HG02642 (cell line): ENCODE measurements at regions not wholly inside any gene's neighbourhood (a gene's known extent, or its start where the extent isn't known, plus 50 kb on each side); places are given as distances from the start of the nearest gene placed in this dataset.
"Not testable (repeated sequence)": the region's sequence is repeated elsewhere in the genome, so short reads cannot be mapped to it uniquely, and the experiment has no call there.

Source experiments
- ATAC-seq: cut with Tn5 transposase; IDR thresholded peaks from one replicate; pipeline ENCODE4 v1.9.1; 2021; ENCODE audit warnings: mild to moderate bottlenecking; ENCODE audit not compliant: unreplicated experiment, poor library complexity

DNA sequence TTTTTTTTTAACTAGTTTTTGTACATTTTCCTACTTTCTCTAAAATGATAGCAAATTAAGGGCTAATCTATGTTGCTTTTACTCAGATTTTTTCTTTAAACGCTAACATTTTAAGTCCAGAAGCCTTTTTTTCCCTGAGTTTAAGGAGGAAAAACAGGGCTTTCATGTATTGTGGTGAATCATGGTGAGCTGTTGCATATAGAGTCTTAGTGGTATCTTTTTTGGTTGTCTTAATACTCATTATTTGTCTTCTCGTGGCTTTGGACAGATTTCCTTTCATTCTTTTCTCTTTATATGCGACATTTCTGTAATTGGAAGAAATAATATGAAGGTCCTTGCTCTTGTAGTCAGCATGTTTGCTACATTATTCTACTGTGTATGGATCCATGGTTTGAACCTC lies 1015.6 kb downstream of the PLA2G4A start:
- ATAC-seq, result no peak

DNA sequence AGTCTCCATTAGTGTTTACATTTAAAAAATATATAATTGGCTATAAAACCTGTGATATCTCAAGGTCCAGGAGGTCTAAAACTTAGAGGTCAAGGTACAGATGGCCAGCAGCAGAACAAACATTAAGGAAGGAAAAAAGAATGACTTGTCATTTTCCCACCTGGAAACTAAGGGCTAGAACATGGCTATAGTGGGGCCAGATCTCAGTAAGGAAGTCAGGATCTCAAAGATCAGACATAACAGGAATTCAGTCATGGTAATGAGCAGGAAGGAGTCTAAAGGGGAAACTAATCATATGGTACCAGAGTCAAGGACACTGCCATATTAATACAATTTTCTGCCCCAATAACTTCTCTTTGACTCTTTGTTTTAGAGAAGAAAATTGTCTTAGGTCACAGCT lies 1018.8 kb downstream of the PLA2G4A start:
- no peak for ATAC-seq

DNA sequence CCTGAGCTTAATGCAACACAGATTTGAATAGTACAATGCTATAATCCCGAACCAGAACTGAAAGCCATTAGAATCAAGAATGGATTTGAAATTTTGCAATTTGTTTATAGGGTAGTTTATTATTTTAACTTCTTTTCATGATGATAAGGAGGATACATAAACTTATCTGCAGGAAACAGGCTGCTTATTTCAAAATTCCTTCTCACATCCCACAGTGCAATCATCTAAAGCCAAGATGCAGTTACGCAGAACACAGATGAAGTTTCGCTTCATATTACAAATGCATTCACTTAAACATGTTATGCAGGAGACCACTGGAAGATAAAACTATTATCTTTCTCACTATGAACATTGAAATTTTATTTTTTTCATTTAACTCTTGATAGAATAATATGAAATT lies 1019.6 kb downstream of the PLA2G4A start:
- no peak for ATAC-seq

DNA sequence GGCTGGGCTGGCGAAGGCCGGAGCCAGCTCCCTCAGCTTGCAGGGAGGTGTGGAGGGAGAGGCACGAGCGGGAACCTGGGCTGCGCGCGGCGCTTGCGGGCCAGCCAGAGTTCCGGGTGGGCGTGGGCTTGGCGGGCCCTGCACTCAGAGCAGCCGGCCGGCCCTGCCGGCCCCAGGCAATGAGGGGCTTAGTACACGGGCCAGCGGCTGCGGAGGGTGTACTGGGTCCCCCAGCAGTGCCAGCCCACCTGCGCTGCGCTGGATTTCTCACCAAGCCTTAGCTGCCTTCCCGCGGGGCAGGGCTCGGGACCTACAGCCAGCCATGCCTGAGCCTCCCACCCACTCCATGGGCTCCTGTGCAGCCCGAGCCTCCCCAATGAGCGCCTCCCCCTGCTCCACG lies 1021.4 kb downstream of the PLA2G4A start:
- not testable (repeated sequence) for ATAC-seq

DNA sequence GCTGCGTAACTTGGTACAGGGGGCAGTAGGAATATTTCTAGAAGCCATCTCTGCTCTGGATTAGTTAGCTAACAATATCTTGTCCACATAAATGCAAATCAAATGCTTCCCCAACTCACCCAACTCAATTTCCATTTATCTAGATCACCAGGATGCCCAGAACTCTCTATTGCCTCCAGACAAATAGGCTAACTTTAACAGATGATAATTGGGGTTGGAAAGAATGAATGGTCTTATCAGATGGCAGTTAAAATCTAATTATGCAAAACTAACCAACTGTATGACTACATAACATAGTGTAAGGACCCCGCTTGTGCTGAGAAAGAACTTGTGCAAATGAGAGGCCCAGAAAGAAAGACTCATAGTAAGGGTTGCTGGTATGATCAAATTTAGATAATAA lies 1024.8 kb downstream of the PLA2G4A start:
- no peak for ATAC-seq

DNA sequence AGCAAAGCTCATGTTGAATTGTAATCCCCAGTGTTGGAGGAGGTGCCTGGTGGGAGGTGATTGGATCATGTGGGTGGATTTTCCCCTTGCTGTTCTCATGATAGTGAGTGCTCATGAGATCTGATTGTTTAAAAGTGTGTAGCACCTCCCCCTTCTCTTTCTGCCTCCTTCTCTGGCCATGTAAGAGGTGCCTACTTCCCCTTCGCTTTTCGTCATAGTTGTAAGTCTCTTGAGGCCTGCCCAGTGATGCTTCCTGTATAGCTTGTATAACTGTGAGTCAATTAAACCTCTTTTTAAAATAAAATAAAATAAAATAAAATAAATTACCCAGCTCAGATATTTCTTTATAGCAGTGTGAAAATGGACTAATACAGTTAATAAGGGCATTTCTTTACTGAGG lies 1025.7 kb downstream of the PLA2G4A start:
- ATAC-seq, result no peak

DNA sequence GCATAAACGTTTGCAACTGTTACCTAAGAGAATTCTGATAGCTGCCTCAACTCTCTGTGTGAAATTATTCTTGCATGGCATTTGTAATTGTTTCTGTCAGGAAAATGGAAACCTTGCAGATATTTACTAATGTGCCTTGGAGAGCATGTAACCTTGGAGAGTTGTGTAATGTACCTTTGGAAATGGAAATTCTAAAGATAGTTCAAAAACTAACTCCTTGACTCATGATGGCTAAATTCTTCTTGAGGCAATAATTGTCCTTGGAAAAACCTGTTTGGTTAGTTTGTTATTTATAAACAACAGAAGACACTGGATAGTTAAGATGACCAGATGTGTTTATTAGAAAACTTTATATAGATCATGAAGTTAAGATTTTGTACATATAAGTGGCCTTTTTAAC lies 1033.8 kb downstream of the PLA2G4A start:
- ATAC-seq, result no peak

DNA sequence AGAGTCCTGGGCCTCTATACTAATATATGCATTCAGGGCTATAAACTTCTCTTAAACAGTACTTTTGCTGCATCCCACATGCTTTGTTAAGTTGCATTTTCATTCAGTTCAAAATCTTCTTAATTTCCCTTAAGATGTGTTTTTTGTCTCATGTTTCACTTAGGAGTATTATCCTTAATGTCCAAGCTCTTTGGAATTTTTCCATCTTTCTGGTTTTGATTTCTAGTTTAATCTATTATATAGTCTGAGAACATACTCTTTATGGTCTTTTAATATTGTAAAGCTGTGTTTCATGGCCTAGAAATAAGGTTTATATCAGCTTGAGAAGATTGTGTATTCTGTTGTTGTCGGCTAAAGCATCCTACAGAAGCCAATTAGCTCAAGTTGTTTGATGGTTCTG lies 1041.8 kb downstream of the PLA2G4A start:
- ATAC-seq, result no peak

DNA sequence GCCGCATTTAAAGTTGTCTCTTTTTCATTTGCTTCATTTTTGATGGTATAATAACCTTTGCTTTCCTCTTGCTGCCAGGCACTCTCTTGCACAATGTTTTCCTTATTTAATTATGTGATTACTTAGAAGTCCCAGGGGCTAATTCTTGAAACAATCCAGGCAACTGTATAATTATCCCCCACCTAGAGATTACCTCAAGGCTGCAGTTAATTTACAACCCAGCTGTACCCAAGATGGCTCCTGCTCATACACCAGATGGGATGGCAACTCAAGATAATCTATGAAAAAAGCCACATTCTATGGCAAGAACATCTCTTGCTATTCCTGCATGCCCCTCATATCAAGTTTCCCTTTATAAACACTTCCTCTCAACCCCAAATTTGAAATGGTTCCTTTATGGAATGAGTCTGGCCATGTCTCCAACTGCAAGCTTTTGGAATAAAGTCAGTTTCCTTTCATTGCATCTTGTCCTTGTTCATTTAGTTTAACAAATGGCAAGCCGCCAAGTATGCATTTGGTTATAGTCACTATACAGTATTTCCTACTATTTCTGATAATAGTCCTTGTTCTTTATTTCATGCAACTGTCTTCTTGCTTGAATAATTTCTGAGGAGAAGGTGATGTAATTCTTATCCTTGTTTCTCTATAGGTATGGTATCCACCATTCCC lies 1042.6 kb downstream of the PLA2G4A start:
- ATAC-seq, result no peak

DNA sequence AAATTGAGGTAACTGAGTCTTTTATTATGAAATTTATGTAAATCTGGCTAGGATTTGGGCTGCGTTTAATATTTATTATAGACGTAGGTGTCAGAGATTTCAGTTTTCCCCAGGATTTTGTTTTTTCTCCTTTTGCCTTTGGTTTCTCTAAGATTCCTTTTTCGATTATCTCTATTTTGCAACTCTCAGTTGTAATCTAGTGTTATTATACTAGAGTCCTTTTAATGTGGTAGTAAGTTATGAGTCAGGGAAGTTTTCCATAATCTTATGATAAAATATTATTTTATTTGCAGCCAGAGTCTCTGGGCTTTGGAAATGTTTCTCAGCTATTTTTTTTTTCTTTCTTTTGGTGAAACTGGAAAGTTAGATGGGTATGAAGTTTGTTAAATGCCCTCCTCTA lies 1043.8 kb downstream of the PLA2G4A start:
- ATAC-seq, result no peak

DNA sequence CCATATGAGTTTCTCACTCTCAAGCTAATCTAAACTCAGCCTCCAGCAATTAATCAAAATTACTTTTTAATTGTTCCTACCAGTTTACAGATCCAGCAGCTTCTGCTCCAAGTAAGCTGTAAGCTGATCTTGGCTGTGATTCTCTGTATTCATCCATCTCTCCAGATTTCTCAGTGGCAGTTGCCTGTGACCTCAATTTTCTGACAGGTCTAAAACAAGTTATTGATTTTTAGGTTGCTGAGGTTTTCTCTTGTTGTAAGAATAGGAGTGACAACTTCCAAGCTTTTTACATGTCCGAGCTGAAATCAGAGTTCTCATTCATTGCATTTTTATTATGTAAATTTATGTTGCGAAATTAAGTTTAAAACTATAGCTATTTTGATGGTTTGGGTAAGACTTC lies 1044.4 kb downstream of the PLA2G4A start:
- ATAC-seq, result no peak

DNA sequence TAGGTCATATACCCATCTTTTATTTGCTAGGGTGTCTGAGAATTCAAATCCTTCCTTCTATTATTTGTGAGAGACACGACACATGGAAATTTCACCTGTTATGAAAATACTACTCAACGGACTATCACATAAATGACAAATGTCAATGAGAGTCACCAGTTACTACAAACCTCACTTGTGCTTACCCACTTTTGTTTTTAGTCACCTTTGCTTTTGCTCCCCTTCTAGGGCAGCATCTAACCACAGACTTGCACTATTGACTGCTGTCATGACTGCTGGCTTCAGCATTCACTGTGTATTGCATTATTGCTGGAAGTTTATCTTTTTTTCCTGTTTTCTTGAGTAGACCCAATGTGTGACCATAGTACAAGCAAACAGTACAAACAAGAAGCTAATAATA lies 1048.0 kb downstream of the PLA2G4A start:
- no peak for ATAC-seq

DNA sequence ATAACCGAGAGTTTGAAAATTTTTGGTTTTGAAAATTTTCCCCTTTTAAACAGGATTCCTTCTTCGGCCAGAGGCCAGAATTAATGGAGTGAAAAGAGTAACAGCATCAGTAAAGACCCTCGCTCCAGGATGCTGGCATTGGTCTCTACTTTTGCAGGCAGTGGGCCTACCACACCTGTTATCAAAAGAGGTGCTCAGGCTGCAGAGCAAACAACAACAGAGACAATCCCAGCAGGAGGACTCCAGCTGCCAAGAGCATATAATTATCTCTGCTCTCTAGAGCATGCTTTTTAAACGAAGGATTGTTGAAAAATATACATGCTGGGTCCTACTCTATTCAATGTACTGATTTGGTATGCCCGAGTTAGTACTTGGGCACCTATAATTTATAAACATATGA lies 1048.5 kb downstream of the PLA2G4A start:
- no peak for ATAC-seq

DNA sequence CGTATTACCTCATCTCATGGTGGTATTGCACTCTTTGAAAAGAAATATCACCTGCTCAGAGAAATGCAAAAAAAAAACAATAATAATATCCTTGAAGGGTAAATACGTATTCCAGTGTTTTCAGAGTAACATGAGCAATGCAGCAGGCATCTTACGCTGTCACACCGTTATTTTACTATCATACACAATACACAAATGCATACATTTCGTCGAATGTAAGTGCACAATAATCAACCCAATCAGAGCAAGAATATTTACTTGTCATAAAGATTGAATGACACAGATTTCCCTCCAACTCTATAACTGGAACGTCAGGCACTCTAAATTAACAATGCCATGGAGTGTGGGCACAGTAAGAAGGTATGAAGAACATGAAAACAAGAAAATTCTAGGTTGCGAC lies 1050.1 kb downstream of the PLA2G4A start:
- no peak for ATAC-seq

DNA sequence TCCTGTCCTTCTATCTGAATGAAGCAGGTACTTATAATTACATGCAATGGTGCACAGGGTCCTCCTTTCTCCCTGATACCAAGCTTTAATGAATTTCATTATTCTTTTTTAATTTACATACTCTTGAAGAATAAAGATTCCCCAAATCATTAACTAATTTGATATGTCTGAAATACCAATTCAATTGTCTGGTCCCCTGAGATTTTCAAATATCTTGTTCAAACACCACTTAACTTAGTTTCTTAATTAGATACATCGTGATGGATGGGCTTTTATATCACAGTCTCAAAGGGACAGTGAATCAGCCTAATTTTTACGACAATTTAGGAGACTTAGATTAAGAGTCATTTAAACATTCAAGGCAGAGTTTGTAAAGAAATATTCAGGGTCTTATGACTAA lies 1054.6 kb downstream of the PLA2G4A start:
- ATAC-seq, result no peak

DNA sequence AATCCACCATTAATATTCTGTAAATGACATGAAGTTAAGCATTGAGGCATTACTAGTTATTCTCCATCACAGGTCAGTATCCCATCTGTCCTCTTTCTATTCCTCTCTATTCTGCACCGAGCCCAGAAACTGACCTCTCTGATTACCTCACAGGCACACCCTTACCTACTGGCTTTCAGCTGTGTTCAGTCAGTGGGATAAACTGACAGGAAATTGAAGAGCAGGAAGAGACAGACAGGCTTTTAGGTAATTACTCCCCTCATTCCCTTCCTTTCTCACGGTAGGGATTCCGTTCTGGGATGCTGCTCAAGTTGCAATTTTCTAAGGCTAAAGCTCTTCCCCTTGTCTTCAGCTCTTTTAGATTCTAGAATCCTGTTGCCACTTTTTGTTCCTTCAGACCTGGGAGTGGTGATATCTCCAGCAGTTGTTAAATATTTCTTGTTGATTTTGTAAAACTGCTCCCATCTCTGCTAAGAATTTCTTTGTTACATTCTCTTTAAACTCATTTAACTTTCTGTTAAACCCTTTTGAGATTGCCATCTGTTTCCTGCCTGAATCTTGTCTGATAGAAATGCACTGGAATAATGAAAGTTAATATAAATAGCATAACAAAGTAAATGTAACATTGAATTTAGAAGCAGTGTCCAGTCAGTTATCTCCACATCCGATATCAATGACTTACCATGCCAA lies 1063.4 kb downstream of the PLA2G4A start:
- ATAC-seq, result no peak

DNA sequence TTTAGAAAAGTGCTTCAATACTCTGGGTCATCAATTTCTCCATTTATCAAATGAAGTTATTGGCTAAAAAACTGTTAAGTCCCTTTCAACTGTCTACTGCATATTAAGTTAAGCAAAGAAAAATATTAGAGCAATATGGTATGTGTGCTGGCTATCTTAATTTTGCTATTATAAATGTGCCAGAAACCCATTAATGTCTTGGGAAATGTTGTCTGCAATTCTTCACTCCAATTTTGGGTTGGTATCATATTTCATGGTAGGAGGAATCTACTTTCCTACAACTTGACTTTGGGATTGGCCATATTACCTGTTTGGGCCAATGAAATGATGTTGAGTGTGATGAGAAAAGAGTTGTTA lies 1063.9 kb downstream of the PLA2G4A start:
- no peak for ATAC-seq

DNA sequence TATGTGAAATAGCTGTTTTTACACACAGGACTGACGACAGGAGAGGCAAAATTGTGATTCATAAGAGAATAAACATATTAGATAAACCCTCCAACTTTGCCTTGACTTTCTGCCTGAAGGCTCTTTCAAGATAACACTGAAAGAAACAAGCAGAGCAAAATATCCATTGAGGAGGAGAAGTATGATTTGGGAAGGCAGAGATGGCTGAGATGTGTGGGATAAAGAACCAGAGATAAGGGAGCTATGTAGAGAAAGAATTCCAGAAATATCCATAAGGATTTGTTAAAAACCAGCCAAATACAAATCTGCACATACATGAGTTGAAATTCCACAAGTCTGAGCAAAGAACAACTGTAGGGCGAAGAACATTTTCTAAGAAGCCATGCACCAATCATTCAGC lies 1064.7 kb downstream of the PLA2G4A start:
- ATAC-seq, result no peak

DNA sequence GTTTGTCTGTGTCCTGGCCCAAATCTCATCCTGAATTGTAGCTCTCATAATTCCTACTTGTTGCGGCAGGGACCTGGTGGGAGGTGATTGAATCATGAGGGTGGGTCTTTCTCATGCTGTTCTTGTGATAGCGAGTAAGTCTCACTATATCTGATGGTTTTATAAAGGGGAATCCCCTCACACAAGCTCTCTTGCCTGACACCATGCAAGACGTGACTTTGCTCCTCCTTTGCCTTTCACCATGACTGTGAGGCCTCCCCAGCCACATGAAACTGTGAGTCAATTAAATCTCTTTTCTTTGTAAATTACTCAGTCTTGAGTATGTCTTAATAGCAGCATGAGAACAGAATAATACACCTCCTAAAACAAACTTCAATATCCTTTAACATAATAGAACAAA lies 1065.6 kb downstream of the PLA2G4A start:
- no peak for ATAC-seq

DNA sequence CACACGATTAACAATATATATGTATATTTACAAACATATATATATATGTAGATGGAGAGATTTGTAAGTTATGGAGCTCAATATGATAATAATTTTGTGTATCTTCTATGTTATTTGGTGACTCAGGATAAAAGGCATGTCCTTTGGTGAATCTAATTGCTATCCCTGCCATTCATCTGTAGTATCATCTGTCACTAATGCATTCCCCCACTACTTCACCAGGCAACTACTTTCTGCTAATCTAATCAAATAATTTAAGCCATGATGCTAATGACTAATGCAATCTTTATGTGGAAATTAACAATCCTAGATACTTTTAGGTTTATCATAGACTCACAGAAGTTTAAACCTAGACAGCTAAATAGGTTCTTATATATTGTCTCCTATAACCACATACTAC lies 1074.5 kb downstream of the PLA2G4A start:
- no peak for ATAC-seq

DNA sequence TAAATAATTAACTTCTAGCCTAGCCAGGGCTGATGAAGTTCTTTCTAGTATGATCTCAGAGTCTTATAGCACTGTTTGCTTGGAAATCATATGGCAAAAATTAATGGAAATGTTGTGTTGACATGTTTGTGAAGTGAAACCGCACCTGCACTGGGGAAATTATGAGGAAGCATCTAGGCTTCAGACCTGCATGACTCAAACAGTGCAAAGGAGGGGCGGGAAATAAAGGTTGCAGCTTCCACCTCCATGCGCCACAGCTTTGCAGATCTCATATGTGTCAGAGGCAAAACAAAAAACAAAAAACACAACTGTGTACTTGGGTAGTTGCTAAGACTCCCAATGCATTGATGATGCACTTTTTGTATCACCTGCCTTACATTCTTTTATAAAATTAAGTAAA lies 1080.6 kb downstream of the PLA2G4A start:
- ATAC-seq, result no peak

DNA sequence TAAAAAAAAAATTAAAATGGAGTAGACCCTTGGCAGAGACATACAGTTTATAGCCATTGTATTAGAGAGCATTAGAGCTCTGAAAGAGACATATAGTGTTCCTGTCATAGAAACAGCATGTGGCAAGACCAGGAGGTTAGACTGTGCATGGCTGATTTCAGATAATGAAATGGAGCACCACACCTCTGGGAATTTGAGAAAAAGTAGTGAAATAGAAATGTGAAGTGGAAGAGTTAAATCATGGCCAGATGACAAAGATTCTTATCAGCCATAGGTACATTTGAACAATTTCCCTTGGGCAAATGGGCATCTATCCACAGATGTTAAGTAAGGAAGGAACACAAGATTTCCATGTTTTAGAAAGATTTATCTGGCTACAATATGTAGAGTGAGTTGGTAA lies 1083.1 kb downstream of the PLA2G4A start:
- ATAC-seq, result no peak
